ENCODE measurements at regions not wholly inside any gene's neighbourhood (a gene's known extent, or its start where the extent isn't known, plus 50 kb on each side); places are given as distances from the start of the nearest gene placed in this dataset.
"Not testable (repeated sequence)": the region's sequence is repeated elsewhere in the genome, so short reads cannot be mapped to it uniquely, and the experiment has no call there.

DNA sequence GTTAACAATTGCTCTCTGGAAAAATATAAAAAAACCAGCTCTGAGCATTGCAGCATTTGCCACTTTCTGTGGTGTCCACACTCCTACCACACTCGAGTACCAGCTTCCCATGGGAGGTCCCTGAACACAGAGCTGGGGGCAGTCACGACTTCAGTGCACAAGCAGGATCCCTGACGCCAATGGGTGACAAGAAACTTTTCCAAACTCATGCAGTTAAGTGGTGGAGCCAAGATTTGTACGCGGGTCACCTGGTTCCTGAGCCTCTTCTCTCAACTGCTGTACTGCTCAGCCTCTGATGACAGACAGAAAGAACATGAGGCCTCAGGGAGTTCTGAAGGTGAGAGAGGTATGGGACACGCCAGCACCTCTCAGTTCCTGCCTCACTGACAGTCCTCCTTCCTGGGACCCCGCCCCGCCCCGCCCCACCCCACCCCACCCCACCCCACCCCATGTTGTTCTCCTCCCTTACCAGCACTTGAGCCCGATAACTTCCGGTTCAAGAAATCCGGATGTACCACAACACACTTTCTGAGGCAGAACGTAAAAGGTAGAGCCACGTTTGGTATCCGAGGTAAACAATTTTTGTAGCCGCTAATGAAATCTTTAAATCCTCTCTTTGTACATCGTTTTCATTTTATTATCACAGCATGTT, 287.6 kb downstream of the MYCN start:
- DNase-seq, result no peak

DNA sequence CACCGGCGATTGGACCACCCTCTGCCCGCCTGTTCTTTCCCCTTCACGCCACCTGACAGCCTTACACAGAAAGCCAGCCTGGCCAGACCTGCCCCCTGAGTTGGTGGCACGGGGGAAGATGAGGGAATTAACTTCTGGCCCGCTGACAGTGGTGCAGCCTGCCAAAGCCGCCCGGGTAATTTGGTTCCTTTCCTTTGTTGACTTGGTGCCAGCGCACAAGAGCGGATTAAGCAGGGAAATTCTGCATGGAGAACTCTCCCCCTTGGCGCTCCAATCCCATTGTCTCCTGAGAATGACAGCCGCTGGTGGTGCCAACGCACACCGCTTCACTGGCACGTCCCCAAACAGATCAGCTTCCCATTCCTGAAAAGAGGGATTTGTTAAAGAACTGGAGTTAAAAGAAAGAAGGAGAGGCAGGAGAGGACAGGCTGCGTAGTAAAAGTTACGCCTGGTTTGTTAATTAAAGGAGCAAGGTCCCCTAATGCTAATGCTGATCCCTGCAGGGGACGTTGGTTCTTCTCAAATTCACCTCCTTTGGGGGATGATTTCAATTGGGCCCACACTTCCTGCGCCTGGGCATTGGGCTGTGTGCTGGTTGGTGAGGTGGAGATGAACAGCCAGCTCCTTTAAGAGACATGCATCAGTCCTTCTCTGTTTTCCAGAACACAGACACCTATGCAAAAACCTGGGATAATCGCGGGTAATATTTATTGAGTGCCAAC, 286.8 kb downstream of the MYCN start:
- no peak for DNase-seq

DNA sequence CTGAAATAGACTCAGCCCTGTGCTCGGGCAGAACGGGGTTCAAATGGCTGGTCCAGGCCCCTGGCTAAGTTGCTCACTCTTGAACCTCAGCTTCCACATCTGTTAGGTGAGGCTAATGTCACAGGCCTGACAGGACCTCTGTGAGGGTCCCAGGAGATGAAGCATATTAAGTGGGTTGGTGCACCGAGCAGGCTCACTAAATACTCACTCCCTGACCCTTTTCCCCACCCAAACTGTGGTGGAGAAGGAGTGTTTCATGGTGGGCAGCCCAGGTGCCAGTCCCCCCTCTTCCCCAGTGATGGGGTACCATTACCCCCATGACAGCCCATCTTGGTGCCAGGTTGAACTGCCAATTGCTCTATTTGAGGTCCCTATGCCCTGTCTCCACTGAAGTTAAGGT, 286.0 kb downstream of the MYCN start:
- no peak for DNase-seq

DNA sequence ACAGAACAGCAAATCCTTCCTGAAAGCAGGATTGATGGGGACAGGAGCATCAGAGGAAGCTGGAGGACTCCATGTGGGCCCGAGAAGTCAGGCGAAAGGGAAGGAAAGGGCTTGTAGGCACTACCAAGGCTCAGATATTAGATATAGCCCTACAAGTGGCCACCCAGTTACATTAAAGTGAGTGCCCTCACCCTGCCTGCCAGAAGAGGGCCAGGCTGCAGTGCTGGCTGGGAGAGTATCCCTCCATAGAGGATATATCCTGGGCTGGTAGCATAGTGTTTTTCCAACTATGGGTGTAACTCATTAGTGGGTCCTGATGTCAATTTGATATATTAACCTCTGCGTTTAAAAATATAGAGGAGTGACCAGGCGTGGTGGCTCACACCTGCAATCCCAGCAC, 285.2 kb downstream of the MYCN start:
- no peak for DNase-seq

DNA sequence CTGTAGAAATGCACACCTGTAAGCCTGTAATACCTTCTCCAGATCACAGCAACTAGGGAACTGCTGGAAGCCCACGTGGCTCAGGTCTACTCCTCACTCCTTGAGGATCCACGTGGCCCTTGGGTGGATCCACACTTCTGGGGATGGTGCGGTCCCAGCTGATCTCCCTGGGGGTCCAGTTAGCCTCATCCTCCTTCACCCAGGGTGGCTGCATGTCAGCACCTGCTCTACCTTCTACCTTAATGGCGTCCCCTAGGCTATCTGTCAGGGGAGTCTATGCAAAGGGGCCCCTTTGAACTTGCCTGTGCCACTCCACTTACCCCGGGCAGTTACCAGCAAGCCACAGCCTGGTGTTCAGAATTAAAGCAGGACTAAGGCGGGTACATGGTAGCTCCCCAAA, 284.7 kb downstream of the MYCN start:
- no peak for DNase-seq

DNA sequence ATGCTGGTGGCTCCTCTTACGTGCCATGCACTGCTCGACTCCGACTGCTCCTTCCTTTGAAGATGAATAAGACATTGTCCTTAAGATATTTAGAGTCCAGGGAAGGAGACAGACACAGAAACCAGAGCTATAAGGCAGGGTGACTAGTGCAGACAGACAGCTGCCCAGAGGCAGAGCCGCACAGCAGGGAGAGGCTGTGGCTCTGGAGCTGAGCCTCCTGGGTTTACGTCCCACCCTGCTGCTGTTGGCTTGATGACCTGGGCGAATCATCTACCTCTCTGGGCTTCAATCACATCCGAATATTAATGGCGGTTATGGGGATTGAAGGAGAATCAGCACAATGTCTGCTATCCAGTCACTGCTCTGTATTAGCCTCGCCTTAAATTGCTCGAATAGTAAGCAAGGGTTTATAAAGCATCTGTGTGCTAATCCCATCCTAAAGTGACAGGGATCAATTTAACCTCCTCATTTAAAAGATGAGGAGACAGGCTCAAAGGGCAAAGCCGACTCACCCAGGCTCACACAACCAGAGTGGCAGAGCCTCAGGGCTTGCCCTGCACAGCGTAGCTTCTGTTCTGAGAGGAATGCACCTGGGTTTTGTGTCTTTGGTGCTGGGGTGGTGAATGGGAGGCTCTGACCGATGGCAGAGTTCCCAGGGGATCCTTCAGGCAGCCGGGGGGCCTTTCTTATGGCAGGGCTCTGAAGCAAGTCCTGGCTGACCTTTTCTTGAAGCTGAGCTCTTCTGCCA, 284.1 kb downstream of the MYCN start:
- DNase-seq, result no peak

DNA sequence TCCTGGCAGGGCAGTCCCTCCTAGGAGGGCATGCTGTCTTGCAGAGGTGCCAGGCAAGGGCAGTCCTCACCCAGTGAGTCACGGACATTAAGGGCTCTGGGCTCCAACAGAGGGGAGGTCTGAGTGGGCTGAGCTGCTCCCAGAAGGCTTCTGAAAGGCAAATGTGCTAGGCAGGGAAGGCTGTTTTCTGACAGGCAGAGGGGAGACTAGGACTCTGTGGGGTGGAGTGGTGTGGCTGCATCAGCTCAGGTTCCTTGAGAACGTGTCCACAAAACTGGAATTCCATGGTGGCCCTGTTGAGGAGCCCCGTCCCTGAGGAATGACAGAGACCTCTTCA, 283.5 kb downstream of the MYCN start:
- DNase-seq, result no peak

DNA sequence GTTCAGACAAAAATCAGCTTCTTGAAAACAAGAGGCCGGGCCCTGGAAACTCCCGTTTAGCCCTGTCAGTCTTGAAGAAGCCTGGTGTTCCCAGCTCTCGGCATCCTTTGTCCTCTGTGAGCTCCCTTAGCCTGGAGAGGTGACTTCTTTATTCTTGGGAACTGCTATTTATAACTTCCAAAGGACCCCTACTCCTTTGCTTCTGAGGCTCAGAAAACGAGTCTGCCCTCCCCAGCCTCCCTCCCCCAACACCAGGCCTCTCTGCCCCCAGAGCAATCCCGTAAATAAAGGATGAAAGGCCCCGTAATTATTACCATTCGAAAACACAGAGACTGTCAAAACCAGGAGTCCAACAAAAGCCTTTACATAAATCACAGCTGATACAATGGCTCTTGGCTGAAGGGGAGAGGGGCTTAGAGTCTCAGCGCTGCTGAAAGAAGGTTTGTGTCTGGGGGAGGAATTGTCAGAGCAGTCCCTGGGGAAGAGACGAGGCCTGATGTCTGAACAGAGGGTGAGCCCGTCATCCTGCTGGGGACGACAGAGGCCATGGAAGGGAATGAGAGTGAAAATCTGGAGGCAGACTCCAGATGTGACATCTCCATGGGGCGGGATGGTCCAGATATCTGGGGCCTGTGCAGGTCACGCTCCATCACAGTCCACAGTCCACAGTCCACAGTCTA, 283.0 kb downstream of the MYCN start:
- no peak for DNase-seq

DNA sequence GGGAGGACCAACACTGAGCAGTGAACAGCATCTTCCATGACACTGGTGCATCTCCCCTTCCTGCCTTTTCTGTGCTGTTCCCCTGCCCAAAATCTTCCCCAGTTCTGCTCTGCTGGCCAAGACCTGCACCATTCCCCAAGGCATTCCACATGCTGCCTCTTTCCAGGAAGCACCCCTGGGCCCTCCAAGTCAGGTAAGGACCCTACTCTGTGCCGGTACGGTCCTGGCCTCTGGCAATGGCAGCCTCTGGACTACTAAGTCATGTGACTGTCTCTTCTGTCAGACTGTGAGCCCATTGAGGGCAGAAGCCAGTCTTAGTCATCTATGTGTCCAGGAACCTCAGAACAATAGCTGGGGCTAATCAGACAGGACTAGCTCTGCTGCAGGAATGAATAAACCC, 282.0 kb downstream of the MYCN start:
- no peak for DNase-seq

DNA sequence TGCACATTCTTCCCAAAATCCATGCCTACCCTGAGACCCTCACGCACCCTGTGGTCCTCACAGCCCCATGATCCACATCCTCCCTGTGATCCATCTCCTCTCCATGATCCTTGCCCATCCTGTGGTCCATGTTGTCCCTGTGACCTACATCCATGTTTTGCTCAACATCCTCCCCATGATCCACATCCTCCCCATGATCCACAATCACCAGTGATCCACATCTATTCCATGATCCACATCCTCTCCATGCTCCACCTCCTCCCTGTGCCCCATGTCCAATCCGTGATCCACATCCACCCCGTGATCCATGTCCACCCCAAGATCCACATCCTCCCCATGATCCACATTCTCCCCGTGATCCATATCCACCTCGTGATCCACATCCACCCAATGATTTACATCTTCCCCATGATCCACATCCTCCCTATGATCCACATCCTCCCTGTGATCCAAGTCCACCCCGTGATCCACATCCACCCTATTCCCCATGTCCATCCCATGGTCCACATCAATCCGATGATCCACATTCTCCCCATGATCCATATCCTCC, 281.2 kb downstream of the MYCN start:
- DNase-seq, result no peak

DNA sequence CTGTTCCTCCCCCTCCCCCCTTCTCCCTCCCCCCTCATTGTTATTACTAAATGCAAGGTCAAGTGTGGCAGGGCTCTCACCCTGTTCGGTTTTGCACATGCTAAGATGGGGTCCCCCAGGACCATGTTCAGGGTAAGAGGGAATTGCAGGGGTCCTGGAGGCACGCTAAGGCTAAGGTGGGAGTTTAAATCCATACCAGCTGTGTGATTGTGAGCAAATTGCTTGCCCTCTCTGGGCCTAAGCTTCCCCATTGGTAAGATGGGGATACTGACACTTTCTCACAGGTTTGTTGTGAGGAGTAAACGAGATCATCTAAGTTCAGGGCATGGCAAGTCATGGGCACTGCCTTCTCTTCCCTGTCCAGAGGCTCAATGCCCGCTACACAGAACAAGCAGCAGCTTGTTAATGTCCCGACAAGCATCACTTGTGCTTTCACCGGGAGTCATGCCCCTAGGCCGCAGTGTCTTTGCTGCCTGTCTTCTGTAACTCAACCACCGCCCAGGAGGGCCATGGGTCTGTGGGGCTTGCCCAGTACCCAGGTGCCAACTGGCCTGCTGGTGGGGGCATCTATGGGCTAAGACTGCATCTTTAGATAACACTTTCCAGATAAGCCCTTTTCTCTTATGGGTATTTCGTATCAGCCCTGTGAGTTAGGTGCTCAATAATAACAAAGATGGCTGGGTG, 279.1 kb downstream of the MYCN start:
- DNase-seq, result no peak

DNA sequence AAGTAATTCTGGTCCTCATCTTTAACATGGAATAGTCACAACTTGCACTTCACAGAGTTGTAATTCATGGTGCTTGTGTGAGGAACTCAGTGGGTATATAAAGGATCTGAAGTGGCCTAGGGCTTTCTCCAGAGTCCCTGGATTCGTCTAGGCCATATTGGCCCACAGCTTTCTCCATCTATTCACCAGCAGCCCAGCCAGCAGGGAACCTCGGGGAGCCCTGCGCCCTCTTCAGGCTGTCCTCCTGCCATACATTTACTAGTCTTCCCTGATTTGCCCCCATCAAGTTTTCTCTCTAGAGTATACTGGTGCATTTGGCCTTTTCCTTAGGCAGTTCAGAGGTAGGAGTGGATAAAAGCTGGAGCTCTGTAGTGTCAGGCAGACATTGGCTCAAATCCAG, 278.3 kb downstream of the MYCN start:
- DNase-seq, result no peak

DNA sequence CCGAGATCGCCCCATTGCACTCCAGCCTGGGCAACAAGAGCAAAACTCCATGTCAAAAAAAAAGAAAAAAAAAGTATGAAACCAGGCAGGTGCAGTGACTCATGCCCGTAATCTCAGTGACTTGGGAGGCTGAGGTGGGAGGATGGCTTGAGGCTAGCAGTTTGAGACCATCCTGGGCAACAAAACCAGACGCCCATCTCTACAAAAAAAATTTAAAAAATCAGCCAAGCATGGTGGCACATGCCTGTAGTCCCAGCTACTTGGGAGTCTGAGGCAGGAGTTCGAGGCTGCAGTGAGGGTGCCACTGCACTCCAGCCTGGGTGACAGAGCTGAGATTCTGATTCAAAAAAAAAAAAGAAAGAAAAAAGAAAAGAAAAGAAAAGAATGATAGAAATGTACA, 277.8 kb downstream of the MYCN start:
- DNase-seq, result no peak

DNA sequence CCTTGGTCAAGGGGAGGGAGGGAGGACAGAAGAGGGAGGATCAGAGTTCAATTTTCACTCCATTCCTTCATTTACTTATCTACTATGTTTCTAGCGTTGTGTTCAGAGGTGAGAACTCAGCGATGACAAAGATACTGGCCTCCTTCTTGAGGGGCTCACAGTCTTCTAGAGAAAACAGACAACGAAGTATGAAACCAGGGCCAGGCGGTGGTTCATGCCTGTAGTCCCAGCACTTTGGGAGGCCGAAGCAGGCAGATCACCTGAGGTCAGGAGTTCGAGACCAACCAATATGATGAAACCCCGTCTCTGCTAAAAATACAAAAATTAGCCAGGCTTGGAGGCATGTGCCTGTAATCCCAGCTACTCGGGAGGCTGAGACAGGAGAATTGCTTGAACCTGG, 277.4 kb downstream of the MYCN start:
- DNase-seq, result not testable (repeated sequence)

DNA sequence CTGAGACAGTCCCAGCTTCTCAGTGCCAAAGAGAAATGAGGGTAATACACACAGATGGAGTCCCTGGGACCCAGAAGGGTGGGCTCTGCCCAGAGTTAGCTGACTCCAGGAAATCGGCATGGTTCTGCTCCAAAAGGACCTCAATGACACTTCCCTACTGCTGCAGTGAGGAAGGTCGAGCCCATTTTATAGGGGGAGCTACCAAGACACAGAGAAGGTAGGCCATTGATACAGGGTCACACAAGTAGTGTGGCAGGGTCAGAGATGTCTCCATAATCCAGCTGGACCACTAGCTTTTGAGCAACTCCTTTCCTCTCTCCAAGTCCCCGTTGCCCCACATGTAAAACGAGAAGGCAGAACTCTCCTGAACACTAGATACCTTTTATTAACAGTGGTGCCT, 276.9 kb downstream of the MYCN start:
- DNase-seq, result no peak

DNA sequence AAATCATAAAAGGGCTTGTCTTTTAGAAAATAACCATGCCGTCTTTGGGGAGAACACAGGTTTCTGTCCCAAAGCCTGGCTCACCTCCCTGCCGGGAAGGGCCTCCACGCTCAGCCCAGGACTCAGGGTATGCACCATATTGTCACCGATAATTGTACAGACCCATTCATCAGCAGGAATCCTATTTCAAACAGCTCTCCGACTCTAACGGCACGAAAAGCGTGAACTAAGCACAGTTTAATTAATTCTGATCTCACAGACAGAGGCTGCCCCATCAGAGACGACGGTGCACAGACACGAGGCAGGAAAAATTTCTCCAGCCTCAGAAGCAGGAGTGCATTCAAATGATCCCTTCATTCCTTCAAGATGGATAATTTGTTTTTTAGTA, 276.2 kb downstream of the MYCN start:
- no peak for DNase-seq

DNA sequence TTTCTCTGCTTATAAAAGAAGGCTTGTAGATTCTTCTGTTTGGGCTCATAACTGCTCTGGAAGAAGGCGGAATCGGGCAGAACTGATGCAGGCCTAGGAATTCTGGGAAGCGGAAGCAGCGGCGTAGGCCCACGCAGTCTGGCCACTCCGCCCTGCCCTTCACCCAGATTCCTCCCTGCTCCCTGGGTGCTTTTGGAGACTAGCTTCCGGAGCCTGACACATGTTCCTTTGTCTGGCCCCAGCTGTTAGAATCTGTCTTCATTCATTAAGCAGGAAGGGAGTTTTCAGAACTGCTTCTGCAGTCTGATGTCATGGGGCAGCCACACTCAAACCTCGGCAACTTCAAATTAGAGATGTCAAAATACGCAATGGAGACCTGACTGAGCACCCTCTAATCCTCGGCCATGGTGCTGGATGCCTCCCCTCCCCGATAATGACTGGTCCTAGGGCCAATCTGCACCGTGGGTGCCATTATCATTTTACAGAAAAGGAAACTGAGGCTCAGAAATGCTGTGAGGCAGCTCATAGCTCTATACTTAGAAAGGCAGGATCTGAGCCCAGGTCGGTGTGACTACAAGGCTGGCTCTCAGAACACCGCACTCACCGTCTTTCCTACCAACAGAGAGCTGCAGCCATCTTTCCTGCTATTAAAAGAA, 275.7 kb downstream of the MYCN start:
- no peak for DNase-seq

DNA sequence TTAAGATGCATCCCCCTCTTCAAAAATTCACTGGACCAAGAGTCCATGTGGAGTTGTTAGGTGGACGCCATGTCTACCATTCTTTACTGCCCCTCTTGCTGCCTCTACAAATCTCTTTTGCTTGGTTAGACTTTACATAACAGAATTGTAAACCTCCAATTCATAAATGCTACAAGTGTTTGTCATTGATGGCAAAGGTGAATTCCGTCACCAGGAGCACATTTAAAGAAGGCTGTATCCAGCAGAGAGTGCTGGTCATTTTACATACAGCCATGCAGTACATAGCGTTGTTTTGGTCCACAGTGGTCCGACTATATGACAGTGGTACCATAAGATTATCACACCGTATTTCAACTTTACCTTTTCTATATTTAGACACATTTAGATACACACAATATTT, 274.5 kb downstream of the MYCN start:
- no peak for DNase-seq

DNA sequence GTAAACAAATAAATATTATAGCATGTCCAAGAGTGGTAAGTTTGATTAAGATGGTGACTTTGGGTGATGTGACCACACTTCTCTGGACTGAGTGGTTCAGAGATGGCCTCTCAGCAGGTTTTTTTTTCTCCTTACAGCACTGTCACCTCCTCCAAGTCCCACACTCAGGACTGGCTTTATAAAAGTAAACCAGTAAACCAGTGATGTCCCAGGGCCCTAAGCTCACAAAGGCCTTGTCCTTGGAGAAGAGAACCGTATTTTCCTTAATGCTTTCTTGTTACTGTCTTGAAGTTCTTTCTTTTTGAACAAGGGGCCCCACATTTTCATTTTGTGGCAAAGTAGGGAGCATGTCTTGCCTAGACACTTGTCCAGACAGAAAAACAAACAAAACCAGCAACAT, 274.0 kb downstream of the MYCN start:
- no peak for DNase-seq

DNA sequence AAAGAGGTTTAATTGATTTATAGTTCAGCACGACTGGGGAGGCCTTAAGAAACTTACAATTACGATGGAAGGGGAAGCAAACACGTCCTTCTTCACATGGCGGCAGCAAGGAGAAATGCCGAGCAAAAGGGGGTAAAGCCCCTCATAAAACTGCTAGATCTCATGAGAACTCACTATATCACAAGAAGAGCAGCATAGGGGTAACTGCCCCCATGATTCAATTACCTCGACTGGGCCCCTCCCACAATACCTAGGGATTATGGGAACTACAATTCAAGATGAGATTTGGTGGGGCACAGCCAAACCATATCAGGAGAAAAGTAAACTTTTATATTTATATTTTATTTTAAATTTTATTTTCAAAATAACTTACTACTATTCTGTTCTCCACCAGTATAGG, 272.0 kb downstream of the MYCN start:
- DNase-seq, result no peak

DNA sequence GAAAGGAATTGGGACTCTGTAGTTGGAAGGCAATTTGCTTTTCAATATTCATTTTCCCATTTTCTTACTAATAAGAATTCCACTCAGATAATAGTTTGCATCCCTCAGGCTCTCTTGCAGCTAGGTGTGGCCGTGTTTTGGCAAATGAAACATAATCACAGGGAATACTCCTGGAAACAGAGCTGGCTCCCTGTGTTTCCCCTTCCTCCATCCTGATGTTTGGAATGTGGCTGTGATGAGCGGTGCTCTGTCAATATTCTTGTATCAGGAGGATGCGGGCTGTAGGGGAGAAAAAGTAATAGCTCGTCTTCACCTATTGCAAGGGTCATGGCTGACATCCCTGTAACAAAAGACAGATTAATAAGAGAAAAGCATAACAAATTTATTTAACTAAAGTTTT, 271.0 kb downstream of the MYCN start:
- no peak for DNase-seq

DNA sequence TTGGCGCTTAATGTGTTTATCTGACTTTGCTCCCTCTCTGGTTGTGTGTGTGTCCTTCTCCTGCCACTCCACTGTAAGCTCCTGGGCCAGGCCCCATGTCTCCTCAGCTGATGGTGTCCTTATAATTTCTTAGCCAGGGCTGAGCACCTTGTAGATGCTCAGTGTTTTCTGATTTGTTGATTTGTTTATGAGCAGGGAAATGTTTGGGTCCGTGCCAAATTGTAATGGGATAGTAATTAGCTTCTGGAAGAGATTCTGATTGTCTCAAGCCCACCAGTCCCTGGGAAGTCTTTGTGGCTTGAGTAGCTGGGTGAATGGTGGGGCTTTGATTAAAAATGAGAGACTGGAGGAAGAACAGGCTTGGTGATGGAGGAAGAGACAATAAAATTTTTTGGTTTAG, 270.5 kb downstream of the MYCN start:
- DNase-seq, result no peak

Measured in activated T-cell treated with anti-CD3 and anti-CD28 coated beads, Interleukin-2, amount 50 U/mL, for 1 hour (primary cell).